ENCODE measurements at regions not wholly inside any gene's neighbourhood (a gene's known extent, or its start where the extent isn't known, plus 50 kb on each side); places are given as distances from the start of the nearest gene placed in this dataset.
"Not testable (repeated sequence)": the region's sequence is repeated elsewhere in the genome, so short reads cannot be mapped to it uniquely, and the experiment has no call there.

- Histone ChIP-seq H4K20me1 (ENCODE audit: low read length) (no peaks in the 10 kb centered on the region), H3K4me3 (ENCODE audit: low read length) (no peak overlapping the region), H3K9me2 (replicated peaks; ENCODE audit: low read length) (no peaks in the 10 kb centered on the region), H2AFZ (ENCODE audit: low read length) (no peak overlapping the region), H3K36me3 (ENCODE audit: low read depth, low read length) (no peaks in the 10 kb centered on the region), H3K9ac (ENCODE audit: low read length) (no peak overlapping the region), H3K79me2 (ENCODE audit: low read length) (no peaks in the 10 kb centered on the region), H3K4me2 (ENCODE audit: low read length) (no peak overlapping the region), H3K4me1 (ENCODE audit: insufficient read depth, low read length) (no peaks in the 10 kb centered on the region), H3K27me3 (ENCODE audit: low read length) (no peaks in the 10 kb centered on the region), H3K9me3 (ENCODE audit: low read length) (peaks cover 27% of the 10 kb centered on the region; the same call in 1 of the 2 replicates), H3K27ac (ENCODE audit: low read length) (no peak overlapping the region), H3F3A (ENCODE audit: low read length, unreplicated experiment) (no peaks in the 10 kb centered on the region)
- intact Hi-C loops (cut with micrococcal nuclease) = no loop called here
- POLR2A ChIA-PET (ENCODE audit: unreplicated experiment) = no interaction called here
- CTCF ChIA-PET = no interaction called here
- TF ChIP-seq EZH2 (IDR thresholded peaks at IDR 0.05; ENCODE audit: low read length, unreplicated experiment) (no peak), EZH2phosphoT487 (IDR thresholded peaks at IDR 0.05; ENCODE audit: borderline replicate concordance, low read length) (no peak), CTCF (conservative IDR thresholded peaks at IDR 0.05; ENCODE audit: low read depth, low read length) (no peak)
- no peak for DNase-seq
- no TSS peak for BruUV-seq (replicated peaks)
- ATAC-seq = no peak
These were observed 1225.2 kb downstream of the AACS start for GRCh38 chr12:126290456-126290855.

- H3K9ac ChIP-seq (ENCODE audit: low read length); H3K27ac ChIP-seq (ENCODE audit: low read length); H3K9me2 ChIP-seq (replicated peaks; ENCODE audit: low read length); H2AFZ ChIP-seq (ENCODE audit: low read length); H3K4me2 ChIP-seq (ENCODE audit: low read length); BruUV-seq (replicated peaks); H3K79me2 ChIP-seq (ENCODE audit: low read length); CTCF ChIA-PET; H3K36me3 ChIP-seq (ENCODE audit: low read depth, low read length); H3K27me3 ChIP-seq (ENCODE audit: low read length); H3F3A ChIP-seq (ENCODE audit: low read length, unreplicated experiment); H4K20me1 ChIP-seq (ENCODE audit: low read length); POLR2A ChIA-PET (ENCODE audit: unreplicated experiment); H3K4me3 ChIP-seq (ENCODE audit: low read length); intact Hi-C loops (cut with micrococcal nuclease); H3K4me1 ChIP-seq (ENCODE audit: insufficient read depth, low read length); DNase-seq; ATAC-seq: not testable (repeated sequence)
- peaks cover 36% of the 10 kb centered on the region; the same call in 1 of the 2 replicates for H3K9me3 ChIP-seq (ENCODE audit: low read length)
These were observed 1226.8 kb downstream of the AACS start for GRCh38 chr12:126291987-126292386.

- Histone ChIP-seq H3K4me2 (ENCODE audit: low read length) (no peak overlapping the region), H3K79me2 (ENCODE audit: low read length) (no peaks in the 10 kb centered on the region), H3K9me2 (replicated peaks; ENCODE audit: low read length) (no peaks in the 10 kb centered on the region), H3K27me3 (ENCODE audit: low read length) (no peaks in the 10 kb centered on the region), H3K36me3 (ENCODE audit: low read depth, low read length) (no peaks in the 10 kb centered on the region), H4K20me1 (ENCODE audit: low read length) (no peaks in the 10 kb centered on the region), H3K9me3 (ENCODE audit: low read length) (peaks cover 36% of the 10 kb centered on the region; the same call in 1 of the 2 replicates), H2AFZ (ENCODE audit: low read length) (no peak overlapping the region), H3K27ac (ENCODE audit: low read length) (no peak overlapping the region), H3K4me1 (ENCODE audit: insufficient read depth, low read length) (no peaks in the 10 kb centered on the region), H3F3A (ENCODE audit: low read length, unreplicated experiment) (no peaks in the 10 kb centered on the region), H3K4me3 (ENCODE audit: low read length) (no peak overlapping the region), H3K9ac (ENCODE audit: low read length) (no peak overlapping the region)
- DNase-seq (no peak), ATAC-seq (no peak)
- POLR2A ChIA-PET (ENCODE audit: unreplicated experiment) = no interaction called here
- intact Hi-C loops (cut with micrococcal nuclease) = no loop called here
- no TSS peak for BruUV-seq (replicated peaks)
- TF ChIP-seq CTCF (conservative IDR thresholded peaks at IDR 0.05; ENCODE audit: low read depth, low read length) = no peak
- TF ChIP-seq EZH2phosphoT487 (IDR thresholded peaks at IDR 0.05; ENCODE audit: borderline replicate concordance, low read length) = no peak
- no peak for TF ChIP-seq EZH2 (IDR thresholded peaks at IDR 0.05; ENCODE audit: low read length, unreplicated experiment)
- CTCF ChIA-PET = no interaction called here
These were observed 1230.4 kb downstream of the AACS start for GRCh38 chr12:126295652-126296051.

All from PC-3 (cell line).